ENCODE measurements at regions not wholly inside any gene's neighbourhood (a gene's known extent, or its start where the extent isn't known, plus 50 kb on each side); places are given as distances from the start of the nearest gene placed in this dataset.
"Not testable (repeated sequence)": the region's sequence is repeated elsewhere in the genome, so short reads cannot be mapped to it uniquely, and the experiment has no call there.

- no peak for DNase-seq
These were observed 161.8 kb downstream of the EDEM1 start for GRCh38 chr3:5349343-5349742.

DNA sequence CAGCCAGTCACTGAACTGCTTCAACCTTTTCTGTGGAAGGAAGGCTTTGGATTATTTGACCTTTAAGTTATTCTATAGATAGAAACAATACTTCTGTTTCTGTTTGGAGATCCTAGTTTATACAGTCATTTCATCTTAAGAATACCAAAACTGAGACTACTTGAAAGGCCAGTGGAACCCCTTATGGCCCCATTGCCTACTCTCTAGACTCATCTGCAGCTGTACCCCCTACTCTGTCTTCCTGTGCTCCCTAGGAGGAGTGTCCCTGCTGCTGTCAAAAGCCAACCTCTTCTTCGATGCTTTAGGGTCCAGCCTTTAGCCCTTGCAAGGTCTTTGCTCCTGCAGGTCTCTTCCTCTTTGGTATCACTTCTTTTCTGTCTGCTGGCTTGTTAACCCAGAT lies 169.6 kb downstream of the EDEM1 start:
- DNase-seq = no peak

- no peak for DNase-seq
These were observed 171.4 kb downstream of the EDEM1 start for GRCh38 chr3:5358911-5359310.

- DNase-seq = no peak
These were observed 172.9 kb downstream of the EDEM1 start for GRCh38 chr3:5360453-5360852.

GRCh38 chr3:5366746-5367145 lies 179.2 kb downstream of the EDEM1 start:
- DNase-seq = no peak

GRCh38 chr3:5371555-5371954 lies 184.0 kb downstream of the EDEM1 start:
- not testable (repeated sequence) for DNase-seq

DNA sequence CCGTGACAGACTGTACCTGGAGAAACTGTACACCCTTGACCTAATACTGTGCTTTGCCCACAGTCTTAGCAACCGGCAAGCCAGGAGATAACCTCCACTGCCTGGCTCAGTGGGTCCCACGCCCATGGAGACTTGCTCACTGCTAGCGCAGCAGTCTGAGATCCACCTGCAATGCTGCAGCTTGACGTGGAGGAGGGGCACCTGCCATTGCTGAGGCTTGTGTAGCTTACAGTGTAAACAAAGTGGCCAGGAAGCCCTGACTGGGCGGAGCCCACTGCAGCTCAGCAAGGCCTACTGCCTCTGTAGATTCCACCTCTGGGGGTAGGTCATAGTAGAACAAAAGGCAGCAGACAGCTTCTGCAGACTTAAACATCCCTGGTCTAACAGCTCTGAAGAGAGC lies 189.3 kb downstream of the EDEM1 start:
- DNase-seq = no peak

GRCh38 chr3:5379266-5379665 lies 191.8 kb downstream of the EDEM1 start:
- DNase-seq = not testable (repeated sequence)

DNA sequence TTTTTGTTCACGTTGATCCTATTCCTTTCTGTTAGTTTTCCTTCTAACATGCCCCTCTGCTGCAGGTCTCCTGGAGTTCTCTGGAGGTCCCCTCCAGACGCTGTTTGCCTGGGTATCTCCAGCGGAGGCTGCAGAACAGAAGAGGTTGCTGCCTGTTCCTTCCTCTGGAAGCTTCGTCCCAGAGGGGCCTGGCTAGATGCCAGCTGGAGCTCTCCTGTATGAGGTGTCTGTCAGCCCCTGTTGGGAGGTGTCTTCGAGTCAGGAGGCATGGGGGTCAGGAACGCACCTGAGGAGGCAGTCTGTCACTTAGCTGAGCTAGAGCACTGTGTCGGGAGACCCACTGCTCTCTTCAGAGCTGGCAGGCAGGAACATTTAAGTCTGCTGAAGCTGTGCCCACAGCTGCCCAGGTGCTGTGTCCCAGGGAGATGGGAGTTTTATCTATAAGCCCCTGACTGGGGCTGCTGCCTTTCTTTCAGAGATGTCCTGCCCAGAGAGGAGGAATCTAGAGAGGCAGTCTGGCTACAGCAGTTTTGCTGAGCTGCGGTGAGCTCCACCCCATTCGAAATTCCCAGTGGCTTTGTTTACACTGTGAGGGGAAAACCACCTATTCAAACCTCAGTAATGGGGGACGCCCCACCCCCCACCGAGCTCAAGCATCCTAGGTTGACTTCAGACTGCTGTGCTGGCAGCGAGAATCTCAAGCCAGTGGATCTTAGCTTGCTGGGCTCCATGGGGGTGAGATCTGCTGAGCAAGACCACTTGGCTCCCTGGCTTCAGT lies 196.2 kb downstream of the EDEM1 start:
- not testable (repeated sequence) for DNase-seq

- no peak for DNase-seq
These were observed 197.2 kb downstream of the EDEM1 start for GRCh38 chr3:5384557-5385236.

- no peak for DNase-seq
These were observed 200.6 kb downstream of the EDEM1 start for GRCh38 chr3:5388091-5388490.

DNA sequence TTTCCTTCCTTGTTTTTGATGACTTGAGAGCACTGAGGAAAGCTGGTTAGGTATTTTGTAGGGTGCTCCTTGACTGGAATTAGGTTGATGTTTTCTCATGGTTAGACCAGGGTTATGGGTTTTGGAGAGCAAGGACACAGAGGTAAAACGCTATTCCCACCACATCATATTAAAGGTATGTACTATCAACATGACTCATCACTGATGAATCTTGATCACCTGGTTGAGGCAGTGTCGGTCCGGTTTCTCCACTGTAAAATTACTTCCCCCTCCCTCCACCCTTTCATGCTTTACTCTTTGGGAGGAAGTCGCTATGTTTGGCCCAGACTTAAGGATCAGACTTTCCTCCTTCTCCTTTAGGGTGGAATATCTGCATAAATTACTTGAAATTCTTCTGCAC lies 201.6 kb downstream of the EDEM1 start:
- no peak for DNase-seq

GRCh38 chr3:5390221-5390620 lies 202.7 kb downstream of the EDEM1 start:
- DNase-seq = no peak

GRCh38 chr3:5390936-5391625 lies 203.6 kb downstream of the EDEM1 start:
- no peak for DNase-seq

- DNase-seq = no peak
These were observed 213.5 kb downstream of the EDEM1 start for GRCh38 chr3:5401002-5401401.

DNA sequence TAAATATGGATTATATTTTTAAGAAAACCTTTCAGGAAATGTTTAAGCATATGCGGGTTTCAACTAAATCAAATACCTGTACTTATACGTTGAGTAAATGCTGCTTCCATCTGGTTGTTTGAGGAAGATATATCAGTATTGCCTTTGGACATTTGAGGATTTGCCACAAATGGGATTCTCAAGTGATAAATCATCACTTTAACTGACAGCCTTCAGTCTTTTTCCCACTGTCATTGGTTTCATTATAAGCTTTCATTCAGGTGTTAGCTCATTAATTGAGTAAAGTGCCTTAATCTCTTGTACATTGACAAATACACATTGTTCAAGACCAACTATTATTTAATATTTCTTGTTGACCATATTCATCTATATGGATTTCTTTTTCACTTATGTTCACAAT lies 217.2 kb downstream of the EDEM1 start:
- no peak for DNase-seq

DNA sequence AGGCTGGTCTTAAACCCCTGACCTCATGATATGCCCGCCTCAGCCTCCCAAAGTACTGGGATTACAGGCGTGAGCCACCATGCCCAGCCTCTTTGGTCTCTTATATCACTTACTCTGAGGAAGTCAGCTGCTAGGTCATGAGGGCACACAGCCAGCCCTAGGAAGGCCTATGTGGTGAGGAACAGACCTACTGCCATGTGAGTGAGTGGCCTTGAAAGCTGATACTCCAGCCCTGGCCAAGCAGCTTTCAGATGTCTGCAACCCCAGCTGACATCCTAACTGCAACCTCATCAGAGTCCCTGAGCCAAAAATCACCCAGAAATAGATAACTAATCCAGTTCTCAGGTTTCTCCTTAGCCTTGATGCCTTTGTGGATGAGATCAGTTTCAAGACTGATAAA lies 224.3 kb downstream of the EDEM1 start:
- no peak for DNase-seq

DNA sequence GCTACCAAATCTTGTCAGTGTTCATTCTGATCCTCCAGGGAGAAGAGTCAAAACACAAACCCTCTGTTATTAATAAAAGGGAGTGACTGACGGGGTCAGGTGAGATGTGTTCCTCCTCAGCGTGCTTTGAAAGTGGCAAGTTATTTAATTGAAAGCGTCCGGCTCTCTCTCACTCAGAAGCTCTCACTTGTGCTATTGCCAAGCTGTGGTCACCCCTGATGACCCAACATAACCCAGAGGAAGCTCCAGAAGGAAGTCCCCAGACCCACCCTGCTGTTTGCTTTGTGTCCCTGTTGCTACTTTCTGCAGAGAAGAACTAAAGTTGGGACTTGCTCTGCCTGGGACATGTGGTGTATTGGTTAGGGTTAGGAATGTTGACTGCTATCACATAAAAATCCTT lies 235.6 kb downstream of the EDEM1 start:
- DNase-seq = no peak

GRCh38 chr3:5423523-5423922 lies 236.0 kb downstream of the EDEM1 start:
- DNase-seq = no peak

- no peak for DNase-seq
These were observed 237.9 kb downstream of the EDEM1 start for GRCh38 chr3:5425371-5425770.

DNA sequence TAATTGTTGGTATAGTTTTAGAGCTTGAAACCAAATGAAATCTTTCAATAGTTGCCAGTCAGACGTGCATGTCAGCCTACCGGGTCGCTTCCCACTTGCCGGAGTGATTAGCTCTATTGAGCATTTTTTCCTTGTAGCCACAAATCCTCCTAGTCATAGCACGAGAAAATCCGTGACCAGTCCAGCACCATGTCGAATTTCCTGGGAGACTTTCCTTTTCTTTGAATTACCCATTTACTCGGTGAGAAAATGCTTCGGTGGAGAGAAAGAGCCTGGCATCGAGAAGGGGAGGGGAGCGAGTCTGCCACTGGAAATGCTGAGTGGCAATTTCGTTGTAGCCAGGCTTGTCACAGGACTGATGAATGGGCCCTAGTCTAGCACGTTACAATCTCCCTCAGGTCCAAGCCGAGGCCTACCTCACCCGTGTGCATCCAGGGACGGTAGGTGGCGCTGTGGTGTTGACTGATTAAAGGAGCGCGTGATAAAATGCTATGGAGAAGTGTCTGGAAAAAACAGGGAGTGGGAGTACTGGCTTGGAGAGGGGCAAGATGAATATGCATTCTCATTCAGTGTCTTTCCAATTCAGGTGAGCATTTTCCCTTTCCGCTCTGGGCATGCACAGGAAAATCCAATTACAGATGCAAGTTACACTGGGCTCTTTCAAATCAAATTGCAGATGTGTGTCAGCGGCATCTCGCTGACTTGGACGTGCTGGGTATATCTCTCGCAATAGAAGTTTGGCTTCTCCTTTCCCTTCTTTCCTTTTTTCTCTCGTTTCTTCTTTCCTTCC lies 238.8 kb downstream of the EDEM1 start:
- peak in 57 of 58 donors; percentile 11 to 88 (median 64) for DNase-seq

DNA sequence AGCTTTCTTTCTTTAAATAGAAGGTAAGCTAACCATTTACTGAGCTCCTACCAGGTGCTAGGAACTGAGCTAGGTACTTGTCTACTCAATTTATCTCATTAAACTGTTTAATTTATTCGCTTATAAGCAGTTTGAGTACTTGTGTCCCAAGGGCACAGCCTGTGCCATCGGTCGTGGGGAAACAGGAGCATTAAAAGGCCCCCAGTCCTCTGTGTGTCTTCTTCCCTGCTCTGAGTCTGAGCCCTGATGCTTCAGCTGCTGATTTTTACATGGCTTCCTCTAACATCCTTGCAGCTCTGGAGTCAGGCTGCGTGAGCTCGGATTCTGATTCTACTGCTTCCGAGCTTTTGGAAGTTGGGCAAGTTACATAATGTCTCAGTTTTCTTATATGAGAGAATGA lies 239.5 kb downstream of the EDEM1 start:
- DNase-seq = no peak

Measured in anterior cingulate cortex (tissue), 58 donors.